Lower lobe of right lung (tissue), 2 donors: ENCODE measurements at regions not wholly inside any gene's neighbourhood (a gene's known extent, or its start where the extent isn't known, plus 50 kb on each side); places are given as distances from the start of the nearest gene placed in this dataset.

ENCODE experiments used
- ATAC-seq, 2 donors: fragments of 200-7000 bp; cut with Tn5 transposase; one replicate each; pipeline ENCODE4 v1.9.1; 2020 to 2022; ENCODE audit warnings: mild to moderate bottlenecking in 2 of 2, moderate library complexity in 2 of 2
- DNase-seq: peaks from one replicate; pipeline ENCODE4 v3.0.0-alpha.2; 2020
- H3K27ac ChIP-seq: fragments of 200-600 bp; one replicate; pipeline ENCODE4 v1.8.0; 2022
- H3K27me3 ChIP-seq: fragments of 200-600 bp; one replicate; pipeline ENCODE4 v1.8.0; 2022; ENCODE audit warnings: low read depth
- H3K36me3 ChIP-seq: fragments of 200-600 bp; one replicate; pipeline ENCODE4 v1.8.0; 2022; ENCODE audit warnings: mild to moderate bottlenecking
- H3K4me1 ChIP-seq: fragments of 200-600 bp; one replicate; pipeline ENCODE4 v1.8.0; 2022
- H3K4me3 ChIP-seq: fragments of 200-600 bp; one replicate; pipeline ENCODE4 v1.8.0; 2022; ENCODE audit warnings: mild to moderate bottlenecking
- H3K9me3 ChIP-seq: fragments of 200-600 bp; one replicate; pipeline ENCODE4 v1.8.0; 2022
- intact Hi-C: fragments of 100-400 bp; cut with DNase I; formaldehyde crosslinking; loops from one replicate; pipeline ENCODE4 v1.11.0; 2022
- TF ChIP-seq, protein P1 (sequence below): fragments of 200-600 bp; IDR thresholded peaks from one replicate; pipeline ENCODE4 v1.8.0; 2022; ENCODE audit warnings: antibody characterized with exemption, mild to moderate bottlenecking
- donor health status: DM: no; HTN: yes; CAD: no; lungs with severe emphysema.

DNA sequence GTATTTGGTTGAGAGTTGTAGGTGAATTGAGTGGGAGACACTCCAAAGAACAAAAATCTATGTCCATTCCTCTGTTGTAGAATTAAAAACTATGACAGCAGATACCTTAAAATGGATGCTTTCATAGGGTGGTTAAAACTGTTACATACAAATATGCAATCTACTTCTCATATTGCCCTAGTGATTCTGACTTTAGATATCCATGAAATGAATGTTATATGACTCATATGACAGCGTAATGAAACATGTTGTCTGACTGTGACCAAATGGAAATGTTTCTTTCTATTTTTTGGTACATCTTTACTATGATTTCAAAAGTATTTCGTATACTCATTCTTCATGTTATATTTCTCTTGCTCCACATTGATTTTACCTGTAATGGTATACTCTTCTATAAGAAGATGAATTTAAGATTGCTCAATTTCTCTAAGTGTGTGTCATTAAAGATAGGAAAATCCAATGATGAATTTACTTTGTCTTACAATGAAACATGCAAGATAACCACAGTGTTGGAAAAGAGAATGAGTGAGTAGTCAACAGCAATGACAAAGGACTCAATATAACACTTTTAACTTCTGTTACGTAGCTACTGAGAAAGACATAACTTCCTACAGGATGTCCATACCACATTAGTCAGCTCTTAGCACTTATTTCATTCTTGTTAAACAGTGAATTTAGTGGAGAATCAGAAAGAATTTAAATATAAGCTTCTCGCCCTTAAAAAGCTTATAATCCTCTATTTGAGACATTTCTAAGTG lies 79.3 kb upstream of the LSAMP start:
- H3K36me3 ChIP-seq, result no peaks in the 10 kb centered on the region
- DNase-seq, result no peak
- no peak for ATAC-seq
- H3K4me1 ChIP-seq, result no peaks in the 10 kb centered on the region
- H3K9me3 ChIP-seq, result no peaks in the 10 kb centered on the region
- TF ChIP-seq, protein P1, sequence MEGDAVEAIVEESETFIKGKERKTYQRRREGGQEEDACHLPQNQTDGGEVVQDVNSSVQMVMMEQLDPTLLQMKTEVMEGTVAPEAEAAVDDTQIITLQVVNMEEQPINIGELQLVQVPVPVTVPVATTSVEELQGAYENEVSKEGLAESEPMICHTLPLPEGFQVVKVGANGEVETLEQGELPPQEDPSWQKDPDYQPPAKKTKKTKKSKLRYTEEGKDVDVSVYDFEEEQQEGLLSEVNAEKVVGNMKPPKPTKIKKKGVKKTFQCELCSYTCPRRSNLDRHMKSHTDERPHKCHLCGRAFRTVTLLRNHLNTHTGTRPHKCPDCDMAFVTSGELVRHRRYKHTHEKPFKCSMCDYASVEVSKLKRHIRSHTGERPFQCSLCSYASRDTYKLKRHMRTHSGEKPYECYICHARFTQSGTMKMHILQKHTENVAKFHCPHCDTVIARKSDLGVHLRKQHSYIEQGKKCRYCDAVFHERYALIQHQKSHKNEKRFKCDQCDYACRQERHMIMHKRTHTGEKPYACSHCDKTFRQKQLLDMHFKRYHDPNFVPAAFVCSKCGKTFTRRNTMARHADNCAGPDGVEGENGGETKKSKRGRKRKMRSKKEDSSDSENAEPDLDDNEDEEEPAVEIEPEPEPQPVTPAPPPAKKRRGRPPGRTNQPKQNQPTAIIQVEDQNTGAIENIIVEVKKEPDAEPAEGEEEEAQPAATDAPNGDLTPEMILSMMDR, result no peak
- intact Hi-C loops, result no loop called here
- H3K4me3 ChIP-seq, result no peak overlapping the region
- H3K27me3 ChIP-seq, result no peaks in the 10 kb centered on the region
- H3K27ac ChIP-seq, result no peak overlapping the region

DNA sequence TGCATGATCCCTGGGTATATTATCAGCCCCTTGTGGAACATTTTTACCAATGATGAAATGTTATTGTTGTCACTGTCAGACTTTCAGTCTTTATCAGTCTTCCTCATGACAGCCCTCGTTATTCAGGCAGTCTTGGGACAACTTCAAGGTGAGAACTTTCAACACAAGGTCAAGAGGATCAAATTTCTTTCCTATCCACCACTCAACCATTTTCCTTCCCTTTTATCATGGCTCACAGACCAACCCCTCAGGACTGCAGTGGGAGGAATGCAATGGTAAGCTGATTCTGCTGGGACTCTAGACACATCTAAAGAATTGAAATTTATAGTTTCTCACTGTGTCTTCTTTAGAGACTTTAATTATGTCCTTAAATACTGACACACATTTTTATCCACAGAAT lies 107.0 kb upstream of the LSAMP start:
- no peak overlapping the region for H3K4me3 ChIP-seq
- H3K27ac ChIP-seq, result no peak overlapping the region
- DNase-seq, result no peak
- no peak for ATAC-seq
- H3K36me3 ChIP-seq, result no peaks in the 10 kb centered on the region
- H3K4me1 ChIP-seq, result no peaks in the 10 kb centered on the region
- H3K27me3 ChIP-seq, result no peaks in the 10 kb centered on the region
- no peaks in the 10 kb centered on the region for H3K9me3 ChIP-seq
- intact Hi-C loops, result no loop called here
- TF ChIP-seq, protein P1, result no peak

DNA sequence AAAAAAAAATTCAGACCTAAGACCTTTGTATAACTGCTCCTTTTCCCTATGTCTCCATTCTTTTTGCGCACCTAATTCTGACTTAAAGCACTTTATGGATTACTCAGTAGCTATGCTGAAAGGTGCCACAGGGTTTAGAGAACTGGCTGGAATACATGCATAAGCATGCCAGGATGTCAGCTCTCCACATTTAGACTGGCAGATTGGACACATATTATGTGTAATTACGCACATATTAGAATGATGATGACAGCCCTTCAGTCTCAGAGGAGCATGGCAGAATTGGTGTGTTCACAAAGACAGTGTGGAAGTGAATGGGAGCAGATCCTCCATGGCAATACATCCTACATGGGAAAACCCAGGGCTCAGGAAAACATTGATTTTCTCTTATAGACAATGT lies 108.1 kb upstream of the LSAMP start:
- TF ChIP-seq, protein P1, result no peak
- intact Hi-C loops, result no loop called here
- Histone ChIP-seq H3K27ac (no peak overlapping the region), H3K4me1 (no peaks in the 10 kb centered on the region), H3K4me3 (no peak overlapping the region), H3K27me3 (no peaks in the 10 kb centered on the region), H3K9me3 (no peaks in the 10 kb centered on the region), H3K36me3 (no peaks in the 10 kb centered on the region)
- ATAC-seq (no peak), DNase-seq (no peak)

GRCh38 chr3:116561529-116561928 lies 116.2 kb upstream of the LSAMP start:
- Histone ChIP-seq H3K27ac (no peak overlapping the region), H3K27me3 (no peaks in the 10 kb centered on the region), H3K4me3 (no peak overlapping the region), H3K9me3 (no peaks in the 10 kb centered on the region), H3K4me1 (no peaks in the 10 kb centered on the region), H3K36me3 (no peaks in the 10 kb centered on the region)
- intact Hi-C loops, result no loop called here
- DNase-seq (no peak), ATAC-seq (no peak)
- TF ChIP-seq, protein P1, result no peak

GRCh38 chr3:116563351-116563750 lies 118.1 kb upstream of the LSAMP start:
- ATAC-seq, result no peak
- TF ChIP-seq, protein P1, result no peak
- Histone ChIP-seq H3K4me3 (no peak overlapping the region), H3K9me3 (no peaks in the 10 kb centered on the region), H3K27me3 (no peaks in the 10 kb centered on the region), H3K36me3 (no peaks in the 10 kb centered on the region), H3K4me1 (no peaks in the 10 kb centered on the region), H3K27ac (no peak overlapping the region)
- DNase-seq, result no peak
- intact Hi-C loops, result no loop called here
